ENCODE measurements at regions not wholly inside any gene's neighbourhood (a gene's known extent, or its start where the extent isn't known, plus 50 kb on each side); places are given as distances from the start of the nearest gene placed in this dataset.

- DNase-seq (no peak), ATAC-seq (no peak)
- intact Hi-C loops (cut with DNase I, micrococcal nuclease), result no loop called here
Measured at GRCh38 chr10:123303581-123304337, 149.6 kb downstream of the BUB3 start.

DNA sequence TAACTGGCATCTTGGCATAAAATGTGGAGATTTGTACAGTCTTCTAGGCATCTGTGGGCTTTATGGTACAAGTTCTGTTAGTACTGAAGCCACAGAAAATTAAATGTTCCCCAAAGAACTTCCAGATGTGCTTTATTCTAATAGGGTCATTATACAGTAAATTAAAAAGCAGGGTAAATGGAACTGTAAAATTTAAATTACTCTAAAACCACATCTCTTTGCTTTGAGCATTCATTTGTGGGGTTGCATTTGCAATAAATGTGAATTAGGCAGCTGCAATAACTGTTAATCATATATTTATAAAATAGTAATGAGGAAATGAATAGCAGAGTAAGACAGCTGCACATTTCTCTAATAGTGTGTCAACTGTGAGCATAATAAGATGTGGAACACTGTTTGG lies 151.5 kb downstream of the BUB3 start:
- DNase-seq (no peak), ATAC-seq (no peak)

DNA sequence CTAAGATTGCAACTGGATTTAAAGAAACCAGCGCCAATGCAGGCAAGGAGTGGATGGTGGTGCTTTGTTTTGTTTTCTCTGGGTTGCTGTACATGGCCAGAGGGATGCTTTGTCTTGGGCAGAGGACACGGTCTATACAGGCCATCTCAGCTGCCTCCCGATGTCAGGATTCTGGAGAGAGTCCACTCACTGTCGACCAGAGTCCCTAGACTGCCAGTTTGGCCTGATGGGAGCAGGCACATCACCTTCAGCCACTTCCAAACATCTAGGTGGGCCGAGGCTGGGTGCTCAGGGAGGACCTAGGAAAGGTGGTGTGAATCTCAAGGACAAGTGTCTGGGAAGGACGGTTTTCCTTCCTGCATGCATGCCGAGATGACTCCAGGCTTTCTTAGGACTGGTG lies 152.1 kb downstream of the BUB3 start:
- no peak for ATAC-seq
- intact Hi-C loops (cut with DNase I, micrococcal nuclease), result no loop called here
- no peak for DNase-seq

More for the DNA sequence above, 151.5 kb downstream of the BUB3 start:
- intact Hi-C loops (cut with DNase I, micrococcal nuclease), result no loop called here

DNA sequence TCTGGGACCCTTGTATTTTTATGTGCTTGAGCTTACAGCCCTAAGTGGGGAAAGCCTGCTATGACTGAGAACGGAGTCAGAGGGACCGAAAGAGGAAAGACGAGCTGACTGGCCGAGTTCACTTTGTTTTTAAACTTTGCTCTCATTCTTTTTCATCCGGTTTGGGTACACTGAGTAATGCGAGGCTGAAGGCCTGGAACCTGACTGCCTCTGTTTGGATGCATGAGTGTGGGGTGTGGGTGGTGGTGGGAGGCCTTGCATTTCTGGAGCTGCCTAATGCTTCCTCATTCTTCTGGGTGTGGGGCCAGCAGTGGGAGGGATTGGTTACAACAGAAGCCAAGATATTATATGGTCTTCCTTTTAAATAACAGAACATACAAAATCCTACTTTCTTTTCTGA lies 155.5 kb downstream of the BUB3 start:
- intact Hi-C loops (cut with DNase I, micrococcal nuclease), result no loop called here

DNA sequence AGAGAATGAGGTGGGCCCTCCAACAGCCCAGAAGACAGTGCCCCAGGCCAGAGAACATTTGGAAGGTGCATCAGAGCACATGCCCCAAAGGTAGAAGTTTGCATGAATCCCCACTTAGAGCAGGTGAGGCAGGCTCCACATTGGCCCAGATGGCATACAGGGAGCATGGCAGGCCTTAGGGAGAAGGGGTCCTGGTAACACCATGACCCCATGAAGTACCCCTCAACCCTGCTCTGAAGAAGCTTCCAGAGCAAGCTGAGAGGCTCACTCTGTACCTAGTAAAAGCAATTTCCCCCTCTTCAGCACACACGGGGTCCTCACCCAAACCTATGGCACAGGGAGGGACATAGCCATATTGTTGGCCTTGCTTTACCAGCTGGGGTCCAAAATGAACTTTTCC lies 162.6 kb downstream of the BUB3 start:
- intact Hi-C loops (cut with DNase I, micrococcal nuclease), result no loop called here
- ATAC-seq (no peak), DNase-seq (no peak)

More for the DNA sequence above, 155.5 kb downstream of the BUB3 start:
- no peak for ATAC-seq
- no peak for DNase-seq

- DNase-seq (no peak), ATAC-seq (no peak)
- intact Hi-C loops (cut with DNase I, micrococcal nuclease), result no loop called here
Measured at GRCh38 chr10:123318516-123318915, 164.3 kb downstream of the BUB3 start.

GRCh38 chr10:123320091-123320490 lies 165.9 kb downstream of the BUB3 start:
- no peak for ATAC-seq
- intact Hi-C loops (cut with DNase I, micrococcal nuclease), result no loop called here
- DNase-seq, result no peak

GRCh38 chr10:123323884-123324283 lies 169.7 kb downstream of the BUB3 start:
- ATAC-seq, result no peak
- no peak for DNase-seq
- intact Hi-C loops (cut with DNase I, micrococcal nuclease), result no loop called here

DNA sequence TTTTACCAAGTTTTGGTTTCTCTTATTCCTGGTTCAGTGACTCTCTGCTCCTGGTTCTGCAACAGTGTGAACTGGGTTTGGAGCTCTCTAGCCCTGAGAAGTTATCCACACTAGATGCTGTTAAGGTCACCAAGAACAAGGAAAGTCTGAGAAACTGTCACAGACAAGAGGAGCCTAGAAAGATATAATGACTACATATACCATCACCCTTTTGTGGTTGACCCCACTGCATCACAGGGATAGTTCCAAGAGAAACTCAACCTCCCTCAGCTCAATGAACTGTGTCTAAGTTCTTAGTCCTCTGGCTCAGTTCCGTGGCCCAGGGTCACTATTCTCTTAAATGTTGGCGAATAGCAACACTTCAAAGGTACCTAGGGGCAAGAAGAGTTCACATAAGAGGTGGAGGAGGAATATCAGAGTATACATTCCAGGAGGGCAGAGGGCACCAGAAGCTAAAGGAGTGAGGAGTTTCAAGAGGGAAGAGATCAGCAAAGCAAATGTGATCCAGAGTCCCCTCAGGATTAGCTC lies 171.5 kb downstream of the BUB3 start:
- ATAC-seq (no peak), DNase-seq (no peak)
- intact Hi-C loops (cut with DNase I, micrococcal nuclease), result no loop called here

DNA sequence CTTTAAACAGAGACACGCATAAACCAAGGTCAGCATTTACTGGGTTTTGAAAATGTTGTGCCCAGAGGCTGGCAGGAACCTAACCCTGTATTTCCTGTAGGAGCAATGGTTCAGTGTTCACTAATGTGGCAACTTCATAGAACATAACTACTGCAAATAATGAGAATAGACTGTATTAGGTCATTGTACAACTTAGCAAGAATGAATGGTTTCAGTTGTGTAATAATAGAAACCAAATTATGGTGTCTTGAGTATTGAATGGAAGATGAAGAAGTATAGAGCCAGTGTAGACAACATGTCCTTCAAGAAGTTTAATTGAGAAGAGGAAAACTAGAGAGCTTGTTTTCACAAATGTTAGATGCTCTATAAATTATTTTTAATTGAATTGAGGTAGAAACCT lies 172.5 kb downstream of the BUB3 start:
- ATAC-seq, result no peak
- DNase-seq, result no peak
- intact Hi-C loops (cut with DNase I, micrococcal nuclease), result no loop called here

DNA sequence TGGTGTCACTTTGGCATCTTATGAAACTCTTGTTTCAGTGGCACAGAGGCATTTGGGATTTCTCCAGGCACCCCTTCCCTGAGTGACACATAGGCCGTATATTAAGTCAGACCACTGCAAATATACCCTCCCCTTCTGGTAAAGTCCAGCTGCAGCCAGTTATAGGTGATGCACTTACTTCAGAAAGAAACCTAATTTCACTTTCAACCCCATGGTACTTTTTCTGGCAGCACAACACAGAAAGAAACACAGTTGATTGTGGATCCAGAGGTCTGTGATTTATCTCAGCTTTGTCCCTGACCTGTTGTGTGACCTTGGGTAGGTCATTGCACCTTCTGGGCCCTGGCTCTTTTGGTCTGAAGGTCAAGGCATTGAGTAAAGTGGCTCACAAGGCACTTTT lies 173.2 kb downstream of the BUB3 start:
- intact Hi-C loops (cut with DNase I, micrococcal nuclease), result no loop called here
- ATAC-seq (no peak), DNase-seq (no peak)

- DNase-seq (no peak), ATAC-seq (no peak)
- intact Hi-C loops (cut with DNase I, micrococcal nuclease), result no loop called here
Measured at GRCh38 chr10:123327896-123328295, 173.7 kb downstream of the BUB3 start.

GRCh38 chr10:123331438-123331837 lies 177.2 kb downstream of the BUB3 start:
- intact Hi-C loops (cut with DNase I, micrococcal nuclease), result no loop called here
- ATAC-seq (no peak), DNase-seq (no peak)

GRCh38 chr10:123346581-123346980 lies 192.4 kb downstream of the BUB3 start:
- no peak for DNase-seq
- ATAC-seq, result no peak
- intact Hi-C loops (cut with DNase I, micrococcal nuclease), result no loop called here

DNA sequence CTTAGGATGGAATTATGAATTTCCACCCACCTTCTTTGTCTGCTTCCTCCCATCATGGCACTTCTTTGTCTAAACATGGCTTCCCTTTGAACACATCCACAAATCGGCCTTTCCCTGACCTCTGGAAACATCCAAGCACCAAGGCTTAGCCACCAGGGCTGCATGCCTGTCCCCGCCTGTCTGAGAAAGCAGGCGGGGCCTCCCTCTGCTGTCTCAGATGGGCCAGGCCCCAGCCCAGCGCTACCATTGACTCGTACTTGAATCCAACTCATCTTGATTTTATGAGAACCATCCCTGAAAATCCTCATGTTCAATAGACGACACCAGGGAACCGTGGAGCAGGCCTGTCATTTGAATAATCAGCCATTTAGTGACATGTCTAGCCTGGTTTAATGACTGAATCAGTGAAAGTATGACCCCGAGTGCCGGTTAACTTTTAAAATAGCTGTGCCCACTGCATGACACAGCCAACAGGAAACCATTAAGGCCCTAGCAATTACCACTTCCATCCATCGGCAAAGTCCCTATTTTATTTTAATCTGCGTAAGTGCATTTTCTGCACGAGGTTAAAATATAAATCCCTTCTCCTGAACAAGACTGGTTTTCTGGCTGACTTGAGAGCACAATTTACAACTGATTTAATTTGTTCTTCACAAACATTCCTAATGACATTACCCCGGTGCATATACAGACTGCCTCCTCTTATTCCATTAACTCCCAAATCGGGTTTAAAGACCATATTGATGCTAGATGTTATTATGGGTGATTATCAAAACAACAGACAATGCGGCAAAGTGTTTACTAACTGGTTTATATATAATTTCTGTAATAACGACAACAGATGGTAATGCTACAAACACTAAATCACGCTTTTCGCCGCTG lies 194.7 kb downstream of the BUB3 start:
- DNase-seq (no peak), ATAC-seq (no peak)
- intact Hi-C loops (cut with DNase I, micrococcal nuclease), result no loop called here

GRCh38 chr10:123351715-123352114 lies 197.5 kb downstream of the BUB3 start:
- no peak for ATAC-seq

DNA sequence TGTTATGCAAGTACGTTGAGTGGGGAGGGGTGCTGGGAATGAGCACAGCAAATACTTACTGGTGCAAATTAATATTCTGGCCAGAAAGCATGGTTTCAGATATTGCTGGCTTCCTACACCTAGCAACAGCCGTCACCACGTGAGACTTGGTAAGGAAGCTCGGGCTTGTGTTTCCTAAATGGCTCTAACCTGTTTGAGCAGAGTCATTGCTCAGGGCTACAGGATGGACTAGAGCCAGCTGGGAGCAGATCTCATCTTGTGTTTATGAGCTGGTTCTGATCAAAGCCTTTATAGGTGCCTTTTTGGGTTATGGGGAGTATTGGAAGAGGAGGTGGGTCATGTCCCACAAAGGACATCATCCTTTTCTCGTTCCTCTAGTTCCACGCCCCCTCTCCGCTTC lies 200.3 kb downstream of the BUB3 start:
- ATAC-seq (no peak), DNase-seq (no peak)
- intact Hi-C loops (cut with DNase I, micrococcal nuclease), result no loop called here

More at GRCh38 chr10:123351715-123352114, 197.5 kb downstream of the BUB3 start:
- DNase-seq, result no peak
- intact Hi-C loops (cut with DNase I, micrococcal nuclease), result no loop called here

DNA sequence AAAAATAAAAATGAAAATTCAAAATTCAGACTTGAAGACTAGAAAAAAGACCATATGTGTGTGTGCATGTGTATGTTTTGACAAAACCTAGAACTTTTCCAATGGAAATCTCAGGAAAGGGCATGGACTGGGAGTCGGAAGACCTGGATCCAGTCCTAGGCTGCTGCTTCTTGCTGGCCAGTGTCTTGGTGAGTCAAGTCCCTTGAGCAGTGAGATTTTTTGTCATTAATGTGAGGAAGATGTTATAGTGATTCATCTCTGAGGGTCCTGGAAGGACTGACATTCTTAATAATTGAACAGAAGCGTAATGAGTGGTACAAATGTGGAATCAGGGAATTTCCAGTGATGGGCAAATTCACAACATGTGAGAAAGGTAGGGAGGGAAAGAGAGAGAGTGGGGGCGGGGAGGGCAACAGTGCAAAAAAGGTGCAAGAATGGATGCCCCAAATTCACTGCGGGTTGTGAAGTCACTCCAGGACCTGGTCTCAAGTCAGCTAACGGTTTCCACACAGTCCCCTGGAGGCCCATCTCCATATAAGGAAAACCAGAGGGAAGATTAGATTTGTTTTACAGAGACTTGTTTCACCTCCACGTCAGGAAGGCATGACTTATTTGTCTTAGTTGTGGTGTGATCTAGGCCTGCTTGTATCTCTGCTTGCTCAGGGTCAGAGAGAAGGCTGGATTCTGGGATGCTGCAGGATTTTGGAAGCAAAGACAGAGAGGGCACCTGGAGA lies 201.7 kb downstream of the BUB3 start:
- DNase-seq (no peak), ATAC-seq (no peak)
- intact Hi-C loops (cut with DNase I, micrococcal nuclease), result no loop called here

DNA sequence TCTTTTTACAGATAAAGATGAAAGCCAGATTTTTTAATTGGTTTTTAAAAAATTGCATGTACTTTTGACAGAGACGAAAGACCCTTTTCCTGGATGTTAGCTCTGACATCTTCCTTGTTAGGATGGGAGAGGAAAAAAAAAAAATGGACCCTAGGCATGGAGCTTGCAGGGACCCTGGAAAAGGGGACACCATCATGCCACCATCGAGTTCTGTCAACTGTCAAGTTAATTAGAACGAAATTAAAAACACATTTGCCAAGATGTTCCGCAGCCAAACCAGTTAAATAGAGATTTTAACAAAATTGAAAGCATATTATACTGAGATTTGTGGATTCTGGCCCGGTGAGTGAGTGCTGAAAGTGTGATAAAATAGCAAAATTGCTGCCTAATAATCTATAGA lies 202.6 kb downstream of the BUB3 start:
- DNase-seq, result no peak
- ATAC-seq, result no peak
- intact Hi-C loops (cut with DNase I, micrococcal nuclease), result no loop called here

All from left colon (tissue), 2 donors.